ENCODE measurements at regions not wholly inside any gene's neighbourhood (a gene's known extent, or its start where the extent isn't known, plus 50 kb on each side); places are given as distances from the start of the nearest gene placed in this dataset.

- Histone ChIP-seq H3K27me3 (peaks cover 0 to 5% of the 10 kb centered on the region in 2 donors), H3K9me3 (no peaks in the 10 kb centered on the region)
- intact Hi-C loops (cut with DNase I; ENCODE audit: low total_unique reads) = no loop called here
These were observed 172.0 kb upstream of the RPL38 start for GRCh38 chr17:74031316-74032090.

GRCh38 chr17:74032222-74032621 lies 171.3 kb upstream of the RPL38 start:
- no peak for DNase-seq (ENCODE audit: low spot score in 2 of 2)
- Histone ChIP-seq H3K27me3 (peaks cover 0 to 5% of the 10 kb centered on the region in 2 donors), H3K4me1 (no peaks in the 10 kb centered on the region), H3K27ac (no peak overlapping the region), H3K36me3 (no peaks in the 10 kb centered on the region), H3K4me3 (no peak overlapping the region), H3K9me3 (no peaks in the 10 kb centered on the region)
- TF ChIP-seq POLR2AphosphoS5 (IDR thresholded peaks at IDR 0.05) (no peak), CTCF (IDR thresholded peaks at IDR 0.05) (no peak), POLR2A (IDR thresholded peaks at IDR 0.05) (no peak)
- intact Hi-C loops (cut with DNase I; ENCODE audit: low total_unique reads) = no loop called here

More at GRCh38 chr17:74031316-74032090, 172.0 kb upstream of the RPL38 start:
- no peaks in the 10 kb centered on the region for H3K36me3 ChIP-seq
- TF ChIP-seq POLR2AphosphoS5 (IDR thresholded peaks at IDR 0.05) (no peak), CTCF (IDR thresholded peaks at IDR 0.05) (no peak), POLR2A (IDR thresholded peaks at IDR 0.05) (no peak)
- no peak overlapping the region for H3K27ac ChIP-seq
- no peak overlapping the region for H3K4me3 ChIP-seq
- H3K4me1 ChIP-seq = no peaks in the 10 kb centered on the region
- DNase-seq (ENCODE audit: low spot score in 2 of 2) = no peak

GRCh38 chr17:74037320-74037719 lies 166.2 kb upstream of the RPL38 start:
- peaks cover 0 to 5% of the 10 kb centered on the region in 2 donors for H3K27me3 ChIP-seq
- no peaks in the 10 kb centered on the region for H3K36me3 ChIP-seq
- no peaks in the 10 kb centered on the region for H3K9me3 ChIP-seq
- no peaks in the 10 kb centered on the region for H3K4me1 ChIP-seq
- no peak for TF ChIP-seq CTCF (IDR thresholded peaks at IDR 0.05)
- H3K27ac ChIP-seq = no peak overlapping the region
- no peak overlapping the region for H3K4me3 ChIP-seq
- intact Hi-C loops (cut with DNase I; ENCODE audit: low total_unique reads) = no loop called here
- no peak for DNase-seq (ENCODE audit: low spot score in 2 of 2)

- intact Hi-C loops (cut with DNase I; ENCODE audit: low total_unique reads) = no loop called here
- Histone ChIP-seq H3K36me3 (no peaks in the 10 kb centered on the region), H3K4me1 (no peaks in the 10 kb centered on the region), H3K9me3 (no peaks in the 10 kb centered on the region), H3K27ac (no peak overlapping the region), H3K4me3 (no peak overlapping the region), H3K27me3 (no peaks in the 10 kb centered on the region)
- TF ChIP-seq POLR2AphosphoS5 (IDR thresholded peaks at IDR 0.05) = no peak
- TF ChIP-seq POLR2A (IDR thresholded peaks at IDR 0.05) = no peak
- TF ChIP-seq CTCF (IDR thresholded peaks at IDR 0.05) = no peak
- DNase-seq (ENCODE audit: low spot score in 2 of 2) = no peak
These were observed 163.2 kb upstream of the RPL38 start for GRCh38 chr17:74040291-74040690.

- TF ChIP-seq POLR2A (IDR thresholded peaks at IDR 0.05) (no peak), POLR2AphosphoS5 (IDR thresholded peaks at IDR 0.05) (no peak), CTCF (IDR thresholded peaks at IDR 0.05) (no peak)
- intact Hi-C loops (cut with DNase I; ENCODE audit: low total_unique reads) = no loop called here
These were observed 162.7 kb upstream of the RPL38 start for GRCh38 chr17:74040729-74041128.

More at GRCh38 chr17:74040729-74041128, 162.7 kb upstream of the RPL38 start:
- no peaks in the 10 kb centered on the region for H3K36me3 ChIP-seq
- H3K4me3 ChIP-seq = no peak overlapping the region
- no peaks in the 10 kb centered on the region for H3K9me3 ChIP-seq
- no peaks in the 10 kb centered on the region for H3K4me1 ChIP-seq
- no peak for DNase-seq (ENCODE audit: low spot score in 2 of 2)
- H3K27me3 ChIP-seq = no peaks in the 10 kb centered on the region
- H3K27ac ChIP-seq = no peak overlapping the region

Data from breast epithelium (tissue), 4 donors.